ENCODE measurements at regions not wholly inside any gene's neighbourhood (a gene's known extent, or its start where the extent isn't known, plus 50 kb on each side); places are given as distances from the start of the nearest gene placed in this dataset.
"Not testable (repeated sequence)": the region's sequence is repeated elsewhere in the genome, so short reads cannot be mapped to it uniquely, and the experiment has no call there.

DNA sequence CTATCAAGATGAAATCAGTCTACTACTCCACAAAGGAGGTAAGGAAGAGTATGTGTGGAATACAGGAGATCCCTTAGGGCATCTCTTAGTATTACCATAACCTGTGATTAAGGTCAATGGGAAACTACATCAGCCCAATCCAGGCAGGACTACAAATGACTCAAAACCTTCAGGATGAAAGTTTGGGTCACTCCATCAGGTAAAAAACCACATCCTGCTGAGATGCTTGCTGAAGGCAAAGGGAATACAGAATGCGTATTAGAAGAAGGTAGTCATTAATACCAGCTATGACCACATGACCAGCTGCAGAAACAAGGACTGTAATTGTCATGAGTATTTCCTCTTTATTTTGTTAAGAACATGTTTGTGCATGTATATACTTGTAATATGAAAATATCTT lies 418.8 kb downstream of the DTWD2 start:
- 95% methylated on average over 1 of the region's 1 CpG for WGBS
- not testable (repeated sequence) for H3K4me1 ChIP-seq (ENCODE audit: control insufficient read depth in 2 of 2, insufficient read depth in 2 of 2, low read length in 2 of 2); H3K9me3 ChIP-seq (ENCODE audit: control insufficient read depth in 2 of 2, insufficient read depth in 1 of 2, low read length in 1 of 2); H3K27ac ChIP-seq (ENCODE audit: low read depth in 1 of 2, low read length in 1 of 2); DNase-seq (ENCODE audit: low read depth in 6 of 9, low spot score in 9 of 9); H3K4me3 ChIP-seq (ENCODE audit: low read length in 2 of 2); H3K27me3 ChIP-seq (ENCODE audit: control insufficient read depth in 2 of 2, insufficient read depth in 1 of 2, low read length in 1 of 2); H3K36me3 ChIP-seq (ENCODE audit: control insufficient read depth in 2 of 2, insufficient read depth in 2 of 2, low read length in 1 of 2)

- Histone ChIP-seq H3K27me3 (ENCODE audit: control insufficient read depth in 2 of 2, insufficient read depth in 1 of 2, low read length in 1 of 2) (no peaks in the 10 kb centered on the region), H3K4me1 (ENCODE audit: control insufficient read depth in 2 of 2, insufficient read depth in 2 of 2, low read length in 2 of 2) (no peaks in the 10 kb centered on the region), H3K9me3 (ENCODE audit: control insufficient read depth in 2 of 2, insufficient read depth in 1 of 2, low read length in 1 of 2) (no peaks in the 10 kb centered on the region), H3K36me3 (ENCODE audit: control insufficient read depth in 2 of 2, insufficient read depth in 2 of 2, low read length in 1 of 2) (no peaks in the 10 kb centered on the region), H3K27ac (ENCODE audit: low read depth in 1 of 2, low read length in 1 of 2) (no peak overlapping the region), H3K4me3 (ENCODE audit: low read length in 2 of 2) (no peak overlapping the region)
- DNase-seq (ENCODE audit: low read depth in 6 of 9, low spot score in 9 of 9), result no peak
- WGBS, result 93% methylated on average over 12 of the region's 12 CpGs
Measured at GRCh38 chr5:118565335-118565971, 422.9 kb downstream of the DTWD2 start.

DNA sequence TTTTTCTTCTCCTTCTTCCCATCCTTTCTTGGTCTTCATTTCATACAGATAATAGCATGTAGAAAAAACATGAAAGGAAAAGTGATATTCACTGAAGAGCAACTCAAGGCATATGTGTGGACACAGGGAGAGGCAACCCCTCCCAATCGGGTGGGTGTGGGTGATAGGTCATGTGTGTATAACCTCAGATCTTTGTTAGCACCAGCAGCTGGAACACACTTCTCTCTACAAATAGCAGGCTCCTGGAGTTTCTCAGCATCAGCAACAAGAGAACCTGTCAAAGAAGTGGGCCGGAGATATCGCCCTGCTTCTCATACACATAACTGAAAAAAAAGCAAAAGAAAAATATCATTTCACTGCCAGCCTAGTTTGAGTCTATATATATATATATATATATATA lies 426.4 kb downstream of the DTWD2 start:
- 96% methylated on average over 3 of the region's 3 CpGs for WGBS
- H3K4me1 ChIP-seq (ENCODE audit: control insufficient read depth in 2 of 2, insufficient read depth in 2 of 2, low read length in 2 of 2), result no peaks in the 10 kb centered on the region
- DNase-seq (ENCODE audit: low read depth in 6 of 9, low spot score in 9 of 9), result no peak
- no peak overlapping the region for H3K4me3 ChIP-seq (ENCODE audit: low read length in 2 of 2)
- no peaks in the 10 kb centered on the region for H3K27me3 ChIP-seq (ENCODE audit: control insufficient read depth in 2 of 2, insufficient read depth in 1 of 2, low read length in 1 of 2)
- no peak overlapping the region for H3K27ac ChIP-seq (ENCODE audit: low read depth in 1 of 2, low read length in 1 of 2)
- no peaks in the 10 kb centered on the region for H3K9me3 ChIP-seq (ENCODE audit: control insufficient read depth in 2 of 2, insufficient read depth in 1 of 2, low read length in 1 of 2)
- H3K36me3 ChIP-seq (ENCODE audit: control insufficient read depth in 2 of 2, insufficient read depth in 2 of 2, low read length in 1 of 2), result no peaks in the 10 kb centered on the region

DNA sequence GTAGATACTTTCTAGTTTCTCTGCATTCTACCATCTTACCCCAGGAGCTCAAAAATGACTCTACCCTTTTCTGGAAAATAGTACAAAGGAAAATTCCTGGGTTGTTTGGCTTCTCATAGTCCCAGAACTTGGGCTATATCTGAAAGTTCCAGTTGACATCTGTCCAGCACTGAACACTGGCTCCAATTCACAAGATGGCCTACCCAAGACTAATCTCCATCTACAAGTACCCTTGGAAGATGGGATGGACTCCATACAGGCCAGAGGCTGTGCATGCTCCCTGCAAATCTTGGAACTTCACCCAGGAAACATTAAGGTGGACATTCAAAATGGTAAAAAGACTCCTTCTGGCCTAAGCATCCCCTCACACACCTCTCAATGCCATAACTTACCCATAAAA lies 427.1 kb downstream of the DTWD2 start:
- Histone ChIP-seq H3K27ac (ENCODE audit: low read depth in 1 of 2, low read length in 1 of 2) (no peak overlapping the region), H3K9me3 (ENCODE audit: control insufficient read depth in 2 of 2, insufficient read depth in 1 of 2, low read length in 1 of 2) (no peaks in the 10 kb centered on the region), H3K27me3 (ENCODE audit: control insufficient read depth in 2 of 2, insufficient read depth in 1 of 2, low read length in 1 of 2) (no peaks in the 10 kb centered on the region), H3K4me1 (ENCODE audit: control insufficient read depth in 2 of 2, insufficient read depth in 2 of 2, low read length in 2 of 2) (no peaks in the 10 kb centered on the region), H3K36me3 (ENCODE audit: control insufficient read depth in 2 of 2, insufficient read depth in 2 of 2, low read length in 1 of 2) (no peaks in the 10 kb centered on the region), H3K4me3 (ENCODE audit: low read length in 2 of 2) (no peak overlapping the region)
- DNase-seq (ENCODE audit: low read depth in 6 of 9, low spot score in 9 of 9), result no peak

DNA sequence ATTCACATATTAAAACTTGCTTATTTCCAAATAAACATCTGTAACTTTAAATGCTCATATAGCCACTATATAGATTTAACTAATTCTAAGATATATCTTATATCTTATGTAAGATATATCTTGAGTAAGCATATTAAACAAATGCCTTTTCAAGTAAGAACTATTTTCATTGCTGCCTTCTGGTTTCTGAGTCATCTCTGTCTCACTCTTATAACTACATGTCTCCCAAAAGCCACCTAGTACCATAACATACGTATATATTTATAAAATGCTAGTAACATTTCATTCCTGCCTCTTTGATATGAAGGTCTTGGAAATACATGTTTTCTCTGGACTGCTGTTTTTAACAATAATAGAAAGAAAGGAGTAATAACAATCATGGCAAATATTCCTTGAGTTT lies 429.5 kb downstream of the DTWD2 start:
- H3K27ac ChIP-seq (ENCODE audit: low read depth in 1 of 2, low read length in 1 of 2), result no peak overlapping the region
- no peak overlapping the region for H3K4me3 ChIP-seq (ENCODE audit: low read length in 2 of 2)
- H3K9me3 ChIP-seq (ENCODE audit: control insufficient read depth in 2 of 2, insufficient read depth in 1 of 2, low read length in 1 of 2), result no peaks in the 10 kb centered on the region
- DNase-seq (ENCODE audit: low read depth in 6 of 9, low spot score in 9 of 9), result no peak
- H3K27me3 ChIP-seq (ENCODE audit: control insufficient read depth in 2 of 2, insufficient read depth in 1 of 2, low read length in 1 of 2), result no peaks in the 10 kb centered on the region
- H3K4me1 ChIP-seq (ENCODE audit: control insufficient read depth in 2 of 2, insufficient read depth in 2 of 2, low read length in 2 of 2), result no peaks in the 10 kb centered on the region
- WGBS, result 96% methylated on average over 1 of the region's 1 CpG
- no peaks in the 10 kb centered on the region for H3K36me3 ChIP-seq (ENCODE audit: control insufficient read depth in 2 of 2, insufficient read depth in 2 of 2, low read length in 1 of 2)

DNA sequence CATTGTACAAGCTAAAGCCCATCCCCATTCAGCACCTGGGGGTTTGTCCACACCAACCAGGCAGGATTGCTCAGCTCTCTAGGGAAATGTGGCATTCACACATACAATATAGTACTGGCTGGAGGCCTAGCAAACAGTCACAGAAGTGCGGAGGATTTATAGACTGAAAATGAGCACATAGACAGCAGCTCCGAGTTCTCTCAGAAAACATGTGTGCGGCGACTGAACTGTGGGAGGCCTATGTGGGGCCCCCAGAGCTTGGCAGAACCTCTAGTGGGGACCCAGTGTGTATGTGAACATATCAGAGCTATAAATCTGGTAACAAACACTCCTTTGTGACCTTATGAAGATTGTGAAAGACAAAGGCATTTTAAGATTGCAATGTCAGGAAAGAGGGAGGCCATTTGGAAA lies 431.1 kb downstream of the DTWD2 start:
- no peak for DNase-seq (ENCODE audit: low read depth in 6 of 9, low spot score in 9 of 9)
- no peaks in the 10 kb centered on the region for H3K27me3 ChIP-seq (ENCODE audit: control insufficient read depth in 2 of 2, insufficient read depth in 1 of 2, low read length in 1 of 2)
- H3K27ac ChIP-seq (ENCODE audit: low read depth in 1 of 2, low read length in 1 of 2), result no peak overlapping the region
- H3K4me1 ChIP-seq (ENCODE audit: control insufficient read depth in 2 of 2, insufficient read depth in 2 of 2, low read length in 2 of 2), result no peaks in the 10 kb centered on the region
- no peaks in the 10 kb centered on the region for H3K9me3 ChIP-seq (ENCODE audit: control insufficient read depth in 2 of 2, insufficient read depth in 1 of 2, low read length in 1 of 2)
- whole genome bisulfite sequencing, result 95% methylated on average over 4 of the region's 4 CpGs
- no peaks in the 10 kb centered on the region for H3K36me3 ChIP-seq (ENCODE audit: control insufficient read depth in 2 of 2, insufficient read depth in 2 of 2, low read length in 1 of 2)
- H3K4me3 ChIP-seq (ENCODE audit: low read length in 2 of 2), result no peak overlapping the region

GRCh38 chr5:118556792-118557191 lies 431.6 kb downstream of the DTWD2 start:
- no peaks in the 10 kb centered on the region for H3K27me3 ChIP-seq (ENCODE audit: control insufficient read depth in 2 of 2, insufficient read depth in 1 of 2, low read length in 1 of 2)
- 88% methylated on average over 5 of the region's 5 CpGs for WGBS
- H3K4me3 ChIP-seq (ENCODE audit: low read length in 2 of 2), result no peak overlapping the region
- H3K27ac ChIP-seq (ENCODE audit: low read depth in 1 of 2, low read length in 1 of 2), result no peak overlapping the region
- no peaks in the 10 kb centered on the region for H3K9me3 ChIP-seq (ENCODE audit: control insufficient read depth in 2 of 2, insufficient read depth in 1 of 2, low read length in 1 of 2)
- H3K36me3 ChIP-seq (ENCODE audit: control insufficient read depth in 2 of 2, insufficient read depth in 2 of 2, low read length in 1 of 2), result no peaks in the 10 kb centered on the region
- no peaks in the 10 kb centered on the region for H3K4me1 ChIP-seq (ENCODE audit: control insufficient read depth in 2 of 2, insufficient read depth in 2 of 2, low read length in 2 of 2)
- DNase-seq (ENCODE audit: low read depth in 6 of 9, low spot score in 9 of 9), result no peak

- Histone ChIP-seq H3K27me3 (ENCODE audit: control insufficient read depth in 2 of 2, insufficient read depth in 1 of 2, low read length in 1 of 2) (no peaks in the 10 kb centered on the region), H3K9me3 (ENCODE audit: control insufficient read depth in 2 of 2, insufficient read depth in 1 of 2, low read length in 1 of 2) (no peaks in the 10 kb centered on the region), H3K4me3 (ENCODE audit: low read length in 2 of 2) (no peak overlapping the region), H3K27ac (ENCODE audit: low read depth in 1 of 2, low read length in 1 of 2) (no peak overlapping the region), H3K36me3 (ENCODE audit: control insufficient read depth in 2 of 2, insufficient read depth in 2 of 2, low read length in 1 of 2) (no peaks in the 10 kb centered on the region), H3K4me1 (ENCODE audit: control insufficient read depth in 2 of 2, insufficient read depth in 2 of 2, low read length in 2 of 2) (no peaks in the 10 kb centered on the region)
- 95% methylated on average over 2 of the region's 2 CpGs for WGBS
- no peak for DNase-seq (ENCODE audit: low read depth in 6 of 9, low spot score in 9 of 9)
Measured at GRCh38 chr5:118555727-118556126, 432.6 kb downstream of the DTWD2 start.

GRCh38 chr5:118554981-118555380 lies 433.4 kb downstream of the DTWD2 start:
- no peaks in the 10 kb centered on the region for H3K4me1 ChIP-seq (ENCODE audit: control insufficient read depth in 2 of 2, insufficient read depth in 2 of 2, low read length in 2 of 2)
- H3K9me3 ChIP-seq (ENCODE audit: control insufficient read depth in 2 of 2, insufficient read depth in 1 of 2, low read length in 1 of 2), result no peaks in the 10 kb centered on the region
- H3K4me3 ChIP-seq (ENCODE audit: low read length in 2 of 2), result no peak overlapping the region
- H3K36me3 ChIP-seq (ENCODE audit: control insufficient read depth in 2 of 2, insufficient read depth in 2 of 2, low read length in 1 of 2), result no peaks in the 10 kb centered on the region
- WGBS, result 89% methylated on average over 4 of the region's 4 CpGs
- no peak for DNase-seq (ENCODE audit: low read depth in 6 of 9, low spot score in 9 of 9)
- no peak overlapping the region for H3K27ac ChIP-seq (ENCODE audit: low read depth in 1 of 2, low read length in 1 of 2)
- H3K27me3 ChIP-seq (ENCODE audit: control insufficient read depth in 2 of 2, insufficient read depth in 1 of 2, low read length in 1 of 2), result no peaks in the 10 kb centered on the region

DNA sequence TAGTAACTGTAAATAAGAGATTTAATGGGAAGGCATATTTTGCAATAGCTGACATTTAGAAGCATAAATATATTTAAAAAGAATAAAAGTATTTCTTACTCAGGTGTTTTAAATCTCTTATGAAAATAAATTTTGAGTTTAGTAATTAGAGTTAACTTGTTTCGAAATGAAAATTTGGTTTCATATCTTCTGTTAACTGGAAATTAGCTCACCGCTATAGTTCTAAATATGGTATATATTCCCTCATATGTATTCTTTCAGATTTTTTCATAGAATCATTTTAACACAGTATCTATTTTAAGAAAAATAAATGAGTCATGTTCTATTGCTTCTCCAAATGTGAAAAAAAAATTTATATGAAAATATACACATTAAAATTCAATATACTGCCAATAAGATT lies 434.1 kb downstream of the DTWD2 start:
- no peak for DNase-seq (ENCODE audit: low read depth in 6 of 9, low spot score in 9 of 9)
- no peaks in the 10 kb centered on the region for H3K4me1 ChIP-seq (ENCODE audit: control insufficient read depth in 2 of 2, insufficient read depth in 2 of 2, low read length in 2 of 2)
- H3K27me3 ChIP-seq (ENCODE audit: control insufficient read depth in 2 of 2, insufficient read depth in 1 of 2, low read length in 1 of 2), result no peaks in the 10 kb centered on the region
- no peak overlapping the region for H3K4me3 ChIP-seq (ENCODE audit: low read length in 2 of 2)
- H3K36me3 ChIP-seq (ENCODE audit: control insufficient read depth in 2 of 2, insufficient read depth in 2 of 2, low read length in 1 of 2), result no peaks in the 10 kb centered on the region
- no peaks in the 10 kb centered on the region for H3K9me3 ChIP-seq (ENCODE audit: control insufficient read depth in 2 of 2, insufficient read depth in 1 of 2, low read length in 1 of 2)
- H3K27ac ChIP-seq (ENCODE audit: low read depth in 1 of 2, low read length in 1 of 2), result no peak overlapping the region
- WGBS, result 96% methylated on average over 2 of the region's 2 CpGs

Data from thymus (tissue), 11 donors.